Pancreas (tissue), 10 donors: ENCODE measurements at regions not wholly inside any gene's neighbourhood (a gene's known extent, or its start where the extent isn't known, plus 50 kb on each side); places are given as distances from the start of the nearest gene placed in this dataset.
A peak's percentile ranks its signal among the peaks of the same experiment; 100 is the strongest.

Experiments
- ATAC-seq, 4 donors: fragments of 200-7000 bp; cut with Tn5 transposase; one replicate each; pipeline versions ENCODE4 v1.8.0 to v1.9.1; 2020; ENCODE audit warnings: mild to moderate bottlenecking in 4 of 4, moderate library complexity in 4 of 4
- DNase-seq, 6 donors: peaks; one replicate each; pipeline ENCODE4 v3.0.0-alpha.2; 2020
- FAIRE-seq: peaks from 2 replicates; lab custom pipeline; 2012; peaks lifted over from hg19 to GRCh38; lab: Jason Lieb, UNC
- H3K27ac ChIP-seq, 4 donors: fragments of 200-600 bp; sonication (generic); 1 replicate in 3 of 4; 2 replicates in 1 of 4; pipeline versions ENCODE4 v1.5.0 to v1.8.0; 2020
- H3K27me3 ChIP-seq, 4 donors: fragments of 200-600 bp; one replicate each; pipeline ENCODE4 v1.8.0; 2021
- H3K36me3 ChIP-seq, 3 donors: fragments of 200-600 bp; sonication (generic) in 1 of 3; one replicate each; pipeline versions ENCODE4 v1.5.0 to v1.8.0; 2020 to 2021
- H3K4me1 ChIP-seq, 3 donors: fragments of 200-600 bp; one replicate each; pipeline ENCODE4 v1.8.0; 2021
- H3K4me3 ChIP-seq, 4 donors: fragments of 200-600 bp; sonication (generic) in 2 of 4; one replicate each; pipeline versions ENCODE4 v1.5.0 to v1.8.0; 2020 to 2021
- H3K9me3 ChIP-seq, 4 donors: fragments of 200-600 bp; one replicate each; pipeline ENCODE4 v1.8.0; 2021
- WGBS, 2 donors: extraction: QIAGEN DNeasy Blood & Tissue Kit; methylation state at CpG; one replicate each; pipeline ENCODE4 v1.1.7; 2013; 5-methylcytosine and 5-hydroxymethylcytosine counted together
- intact Hi-C, 3 donors: fragments of 100-400 bp; cut with DNase I; formaldehyde crosslinking; loops; one replicate each; pipeline versions ENCODE4 v1.11.1 to v1.14.2; 2022
- TF ChIP-seq, protein P1 (sequence below), 4 donors: fragments of 200-600 bp; sonication (generic) in 3 of 4; IDR thresholded peaks; one replicate each; pipeline versions ENCODE4 v1.5.0 to v1.8.0; 2021; ENCODE audit warnings: antibody characterized with exemption in 4 of 4
- donor health status: healthy with polysubstance abuse.
- donor health status: DM: no; HTN: no; CAD: no; lungs with moderate emphysema.
- donor health status: DM: no; HTN: no; CAD: no.
- donor health status: control.
- donor health status: control.
- donor health status: Bipolar disorder and iron deficiency.
- donor health status: DM: yes; HTN: yes; CAD: no.
- donor health status: DM: no; HTN: no; CAD: no.
- donor health status: DM: no; HTN: no; CAD: no.
- donor health status: DM: yes; HTN: yes; CAD: no.

DNA sequence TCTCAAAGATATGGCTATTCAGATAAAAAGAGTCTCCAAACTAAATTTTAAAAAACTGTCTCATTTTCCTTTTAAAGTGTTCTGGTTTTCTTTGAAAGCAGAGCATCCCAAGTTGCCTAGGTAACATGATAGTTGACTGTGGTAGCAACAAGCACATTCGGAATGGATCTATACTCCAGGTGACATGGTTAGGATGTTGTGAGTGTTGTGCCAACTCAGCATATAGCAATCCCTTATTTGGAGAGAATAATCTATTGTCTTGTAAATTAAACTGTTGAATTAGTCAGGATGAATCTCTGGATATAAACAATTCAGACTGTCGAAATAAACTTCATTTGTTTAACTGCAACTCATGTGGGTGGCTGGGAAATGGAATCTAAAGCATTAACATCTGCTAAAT lies 418.6 kb downstream of the TUSC7 start:
- intact Hi-C loops = no loop called here
- WGBS, 2 donors = 85 to 89% methylated on average over 2 of the region's 2 CpGs

DNA sequence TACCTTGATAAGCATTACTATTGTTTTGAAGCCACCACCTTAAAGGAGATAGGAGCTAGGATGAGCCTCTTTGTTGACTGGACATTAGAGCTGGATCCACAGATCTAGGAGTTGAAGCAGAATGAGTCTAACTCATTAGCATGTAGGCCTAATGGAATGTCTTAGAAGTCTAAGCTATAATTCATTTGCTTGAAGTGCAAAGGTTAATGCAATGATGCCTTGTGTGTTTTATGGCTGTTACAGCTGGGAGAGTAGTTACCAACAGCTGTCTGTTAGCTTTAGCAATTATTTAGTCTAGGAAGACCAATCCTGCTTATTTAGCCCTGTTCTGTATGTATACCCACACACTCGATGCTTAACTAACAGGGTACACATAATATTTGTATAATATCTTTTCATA lies 419.3 kb downstream of the TUSC7 start:
- Histone ChIP-seq H3K9me3 (no peaks in the 10 kb centered on the region), H3K4me3 (no peak overlapping the region), H3K27me3 (no peaks in the 10 kb centered on the region), H3K36me3 (no peaks in the 10 kb centered on the region), H3K27ac (no peak overlapping the region), H3K4me1 (peaks cover 0 to 4% (median 0%) of the 10 kb centered on the region in 3 donors)
- TF ChIP-seq, protein P1, sequence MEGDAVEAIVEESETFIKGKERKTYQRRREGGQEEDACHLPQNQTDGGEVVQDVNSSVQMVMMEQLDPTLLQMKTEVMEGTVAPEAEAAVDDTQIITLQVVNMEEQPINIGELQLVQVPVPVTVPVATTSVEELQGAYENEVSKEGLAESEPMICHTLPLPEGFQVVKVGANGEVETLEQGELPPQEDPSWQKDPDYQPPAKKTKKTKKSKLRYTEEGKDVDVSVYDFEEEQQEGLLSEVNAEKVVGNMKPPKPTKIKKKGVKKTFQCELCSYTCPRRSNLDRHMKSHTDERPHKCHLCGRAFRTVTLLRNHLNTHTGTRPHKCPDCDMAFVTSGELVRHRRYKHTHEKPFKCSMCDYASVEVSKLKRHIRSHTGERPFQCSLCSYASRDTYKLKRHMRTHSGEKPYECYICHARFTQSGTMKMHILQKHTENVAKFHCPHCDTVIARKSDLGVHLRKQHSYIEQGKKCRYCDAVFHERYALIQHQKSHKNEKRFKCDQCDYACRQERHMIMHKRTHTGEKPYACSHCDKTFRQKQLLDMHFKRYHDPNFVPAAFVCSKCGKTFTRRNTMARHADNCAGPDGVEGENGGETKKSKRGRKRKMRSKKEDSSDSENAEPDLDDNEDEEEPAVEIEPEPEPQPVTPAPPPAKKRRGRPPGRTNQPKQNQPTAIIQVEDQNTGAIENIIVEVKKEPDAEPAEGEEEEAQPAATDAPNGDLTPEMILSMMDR (IDR thresholded peaks at IDR 0.05) = no peak
- no peak for FAIRE-seq
- ATAC-seq = no peak
- DNase-seq = no peak
- 72 to 74% methylated on average over 1 of the region's 1 CpG for WGBS, 2 donors
- intact Hi-C loops = no loop called here

More for the DNA sequence above, 418.6 kb downstream of the TUSC7 start:
- peaks cover 0 to 4% (median 0%) of the 10 kb centered on the region in 3 donors for H3K4me1 ChIP-seq
- no peaks in the 10 kb centered on the region for H3K36me3 ChIP-seq
- no peak for DNase-seq
- TF ChIP-seq, protein P1 (IDR thresholded peaks at IDR 0.05) = no peak
- ATAC-seq = no peak
- H3K9me3 ChIP-seq = no peaks in the 10 kb centered on the region
- no peaks in the 10 kb centered on the region for H3K27me3 ChIP-seq
- FAIRE-seq = no peak
- H3K4me3 ChIP-seq = no peak overlapping the region
- H3K27ac ChIP-seq = no peak overlapping the region

- no peak for ATAC-seq
- no peak for DNase-seq
- H3K4me3 ChIP-seq = no peak overlapping the region
- FAIRE-seq = no peak
- H3K27ac ChIP-seq = no peak overlapping the region
- TF ChIP-seq, protein P1 (IDR thresholded peaks at IDR 0.05) = no peak
- peaks cover 0 to 4% (median 0%) of the 10 kb centered on the region in 3 donors for H3K4me1 ChIP-seq
- H3K27me3 ChIP-seq = no peaks in the 10 kb centered on the region
- WGBS, 2 donors = 68 to 71% methylated on average over 5 of the region's 5 CpGs
- no peaks in the 10 kb centered on the region for H3K9me3 ChIP-seq
- intact Hi-C loops = no loop called here
- no peaks in the 10 kb centered on the region for H3K36me3 ChIP-seq
Observed at GRCh38 chr3:117129516-117129915, 419.9 kb downstream of the TUSC7 start.

- FAIRE-seq (no peak), DNase-seq (no peak), ATAC-seq (peak in 1 of 4 donors; percentile 30)
- 0 to 1% methylated on average over 1 of the region's 1 CpG for WGBS, 2 donors
- Histone ChIP-seq H3K27ac (no peak overlapping the region), H3K4me3 (no peak overlapping the region), H3K27me3 (no peaks in the 10 kb centered on the region), H3K36me3 (no peaks in the 10 kb centered on the region), H3K4me1 (peaks cover 0 to 4% (median 0%) of the 10 kb centered on the region in 3 donors), H3K9me3 (no peaks in the 10 kb centered on the region)
- TF ChIP-seq, protein P1 (IDR thresholded peaks at IDR 0.05) = no peak
- intact Hi-C loops = no loop called here
Observed at GRCh38 chr3:117130222-117130621, 420.6 kb downstream of the TUSC7 start.

- no peaks in the 10 kb centered on the region for H3K27me3 ChIP-seq
- intact Hi-C loops = no loop called here
- ATAC-seq = no peak
- no peaks in the 10 kb centered on the region for H3K9me3 ChIP-seq
- TF ChIP-seq, protein P1 (IDR thresholded peaks at IDR 0.05) = no peak
- H3K27ac ChIP-seq = no peak overlapping the region
- 77 to 84% methylated on average over 9 of the region's 9 CpGs for WGBS, 2 donors
- no peak for FAIRE-seq
- no peak overlapping the region for H3K4me3 ChIP-seq
- peaks cover 0 to 4% (median 0%) of the 10 kb centered on the region in 3 donors for H3K4me1 ChIP-seq
- no peaks in the 10 kb centered on the region for H3K36me3 ChIP-seq
- peak in 1 of 6 donors; percentile 24 for DNase-seq
Observed at GRCh38 chr3:117131259-117131658, 421.7 kb downstream of the TUSC7 start.
